Amniotic epithelial cell (primary cell): ENCODE measurements at regions not wholly inside any gene's neighbourhood (a gene's known extent, or its start where the extent isn't known, plus 50 kb on each side); places are given as distances from the start of the nearest gene placed in this dataset.
"Not testable (repeated sequence)": the region's sequence is repeated elsewhere in the genome, so short reads cannot be mapped to it uniquely, and the experiment has no call there.

ENCODE experiments used
- DNase-seq: peaks from one replicate; pipeline ENCODE4 v3.0.0-alpha.2; 2010; ENCODE audit warnings: low read depth

DNA sequence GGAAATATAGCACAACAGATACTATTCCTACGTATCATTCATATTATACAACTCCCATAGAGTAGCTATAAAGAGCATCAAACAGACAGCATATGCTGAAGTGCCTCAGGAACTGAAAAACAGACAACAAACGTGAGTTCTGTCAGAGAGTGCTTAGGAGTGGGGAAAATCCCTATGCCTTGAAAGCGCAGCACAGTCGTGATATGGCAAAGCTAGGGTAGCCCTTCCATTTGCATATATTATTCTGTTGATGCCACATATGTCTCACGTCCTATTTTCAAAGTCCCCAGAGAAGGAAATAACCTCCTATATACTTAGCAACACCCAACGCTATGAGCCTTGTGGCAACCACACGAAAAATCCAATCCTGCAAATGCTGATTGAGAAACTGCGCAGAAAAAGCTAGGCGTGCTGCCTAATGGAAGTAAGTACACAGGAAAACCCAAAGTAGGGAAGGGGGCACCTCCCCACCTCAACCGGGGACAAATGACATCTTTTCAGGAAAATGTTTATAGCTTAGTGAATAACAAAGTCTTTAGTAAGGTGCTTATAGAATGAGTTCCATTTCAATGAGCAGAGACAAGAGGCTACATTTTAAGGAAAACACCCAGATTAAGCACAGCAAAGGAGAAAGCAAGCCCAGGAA lies 105.1 kb downstream of the MED10 start:
- no peak for DNase-seq

DNA sequence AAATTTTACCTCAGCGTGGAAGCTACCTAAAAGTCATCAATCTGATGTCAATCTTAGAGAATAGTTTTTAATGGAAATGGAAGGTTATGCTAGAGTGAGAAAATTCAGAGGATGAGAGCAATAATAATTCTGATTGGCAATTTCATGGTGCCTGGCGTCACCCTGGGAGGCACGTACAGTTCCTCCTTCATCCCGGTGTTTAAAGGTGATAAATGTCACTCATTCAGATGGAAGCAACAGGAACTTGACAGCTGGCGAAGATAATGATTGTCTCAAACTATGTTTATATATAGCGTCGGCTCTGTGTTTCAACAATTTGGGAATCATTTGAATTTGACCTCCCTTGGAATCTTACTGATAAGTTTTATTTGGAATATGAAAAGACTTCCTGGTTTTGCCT lies 108.4 kb downstream of the MED10 start:
- no peak for DNase-seq

DNA sequence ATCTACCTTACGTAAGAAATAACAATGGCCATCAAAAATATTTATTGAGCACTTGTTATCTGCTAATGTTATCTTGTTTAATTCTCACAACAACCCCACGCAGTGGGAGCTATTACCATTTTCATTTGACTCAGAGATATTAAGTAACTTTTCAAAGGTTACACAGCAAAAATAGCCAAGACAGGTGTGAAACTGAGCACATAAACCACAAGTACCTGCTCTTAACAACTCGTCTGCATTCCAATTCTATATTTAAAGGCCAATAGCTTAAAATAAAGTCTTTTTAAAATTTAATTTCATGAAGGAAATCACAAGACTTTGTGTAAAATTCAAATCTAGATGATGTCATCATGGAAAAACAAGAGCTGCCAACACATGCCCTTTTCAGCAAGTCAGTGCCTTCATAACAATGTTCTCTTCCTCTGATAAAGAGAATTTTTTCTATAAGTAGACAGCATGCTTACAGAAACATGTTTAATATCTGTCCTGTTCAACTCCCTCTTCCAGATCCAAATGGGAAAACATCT lies 111.6 kb downstream of the MED10 start:
- no peak for DNase-seq

DNA sequence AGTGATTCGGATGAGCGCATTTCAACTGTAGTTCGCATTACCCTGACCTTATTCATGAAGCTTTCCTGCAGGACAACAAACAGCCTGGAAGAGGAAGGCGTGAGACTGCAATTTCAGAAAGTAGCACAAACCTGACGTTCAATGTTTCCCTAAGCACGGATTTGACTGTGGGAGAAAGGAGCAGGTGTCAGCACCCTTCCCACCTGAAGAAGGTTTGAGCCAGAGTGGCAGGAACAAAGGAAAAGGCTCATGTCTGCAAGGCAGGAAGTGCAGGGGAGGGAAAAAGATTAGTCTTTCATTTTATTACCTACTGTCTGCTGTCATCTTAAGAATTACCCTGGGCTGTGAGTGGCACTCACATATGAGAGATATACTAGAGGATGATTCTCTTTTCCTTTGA lies 114.0 kb downstream of the MED10 start:
- no peak for DNase-seq

DNA sequence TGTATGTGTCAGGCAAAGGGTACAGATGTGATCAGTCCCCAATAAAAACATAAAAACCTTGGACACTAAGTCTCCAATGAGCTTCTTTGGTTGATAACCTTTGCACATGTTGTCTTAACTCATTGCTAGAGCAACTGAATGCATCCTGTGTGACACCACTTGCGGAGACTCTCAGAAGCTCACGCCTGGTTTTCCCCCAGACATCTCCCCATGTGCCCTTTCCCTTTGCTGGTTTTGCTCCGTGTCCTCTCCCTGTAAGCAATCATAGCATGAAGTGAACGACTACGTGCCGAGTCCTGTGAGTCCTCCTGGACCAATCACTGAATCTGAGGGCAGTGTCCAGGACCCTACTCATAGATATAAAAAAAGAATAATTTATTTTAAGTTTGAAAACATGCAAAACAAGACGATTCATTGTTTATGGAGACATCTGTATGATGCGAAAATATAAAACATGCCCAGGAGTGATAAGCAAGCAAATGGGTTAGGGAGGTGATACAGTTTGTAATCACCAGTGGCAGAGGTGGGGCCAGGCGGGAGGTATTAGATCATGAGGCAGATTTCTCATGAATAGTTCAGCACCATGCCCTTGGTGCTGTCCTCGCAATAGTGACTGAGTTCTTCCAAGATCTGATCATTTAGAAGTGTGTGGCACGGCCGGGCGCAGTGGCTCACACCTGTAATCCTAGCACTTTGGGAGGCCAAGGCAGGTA lies 115.5 kb downstream of the MED10 start:
- no peak for DNase-seq

DNA sequence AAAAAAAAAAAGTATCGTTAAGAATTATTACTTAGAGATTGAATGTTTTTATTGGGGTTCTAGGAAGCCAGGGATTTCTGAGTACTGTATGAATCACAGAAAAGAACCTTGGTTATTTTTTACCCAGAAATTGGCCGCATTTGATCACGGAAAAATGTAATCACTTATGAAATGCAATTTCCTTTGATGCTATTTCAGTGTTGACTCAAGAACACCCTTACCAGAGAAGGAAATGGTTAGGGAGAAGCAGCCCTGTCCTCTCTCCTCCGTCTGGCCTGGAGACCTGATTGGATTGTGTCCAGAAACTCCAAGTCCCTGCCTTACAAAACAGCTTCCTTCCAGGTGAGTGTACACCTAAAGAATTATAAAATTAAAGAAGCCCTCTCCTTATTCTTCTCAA lies 116.7 kb downstream of the MED10 start:
- DNase-seq: no peak

DNA sequence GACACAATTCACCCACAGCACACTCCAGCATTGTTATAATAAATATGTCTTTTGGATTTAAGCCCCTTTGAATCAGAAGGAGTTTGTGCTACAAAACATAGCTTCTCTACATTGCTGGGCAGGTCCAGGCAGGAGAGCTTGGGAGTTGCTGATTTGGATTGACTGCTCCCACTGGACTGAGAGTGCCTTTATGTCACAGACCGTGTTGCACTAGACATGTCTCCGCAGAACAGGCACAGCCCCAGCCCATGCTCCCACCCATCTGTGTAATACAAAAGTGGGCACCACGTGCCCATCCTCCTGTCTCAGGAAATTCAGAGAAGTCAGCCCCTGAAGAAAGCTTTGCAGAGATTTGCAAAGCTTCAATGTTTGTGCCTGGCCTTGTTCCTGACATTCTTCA lies 117.1 kb downstream of the MED10 start:
- no peak for DNase-seq

DNA sequence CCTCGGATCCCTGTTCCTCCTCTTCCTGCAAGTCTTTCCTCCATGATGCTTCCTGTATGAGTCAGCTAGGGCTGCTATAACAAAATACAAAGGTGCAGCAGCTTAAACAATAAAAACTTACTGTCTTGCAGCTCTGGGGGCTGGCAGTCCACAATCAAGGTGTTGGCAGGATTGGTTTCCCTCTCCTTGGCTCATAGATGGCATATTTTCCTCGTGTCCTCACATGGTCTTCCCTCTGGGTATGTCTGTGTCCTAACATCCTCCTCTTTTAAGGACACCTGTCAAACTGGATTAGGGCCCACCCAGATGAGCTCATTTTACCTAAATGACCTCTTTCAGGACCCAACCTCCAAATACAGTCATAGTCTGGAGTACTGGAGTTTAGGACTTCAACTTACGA lies 117.5 kb downstream of the MED10 start:
- no peak for DNase-seq

DNA sequence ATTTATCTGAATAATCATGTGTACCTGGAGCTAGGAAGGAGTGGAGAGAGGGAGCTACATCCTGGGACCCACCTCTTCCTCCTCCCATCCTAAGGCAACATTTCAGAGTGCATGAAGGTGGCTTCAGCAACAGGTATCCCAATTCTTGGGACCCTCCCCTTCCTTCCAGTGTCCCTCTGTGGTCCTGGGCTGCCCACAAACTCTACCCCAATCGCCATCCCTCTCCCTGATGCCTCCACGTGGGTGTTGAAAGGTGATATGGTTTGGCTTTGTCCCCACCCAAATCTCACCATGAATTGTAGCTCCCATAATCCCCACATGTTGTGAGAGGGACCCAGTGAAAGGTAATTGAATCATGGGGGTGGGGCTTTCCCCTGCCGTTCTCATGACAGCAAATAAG lies 121.4 kb downstream of the MED10 start:
- DNase-seq: no peak

DNA sequence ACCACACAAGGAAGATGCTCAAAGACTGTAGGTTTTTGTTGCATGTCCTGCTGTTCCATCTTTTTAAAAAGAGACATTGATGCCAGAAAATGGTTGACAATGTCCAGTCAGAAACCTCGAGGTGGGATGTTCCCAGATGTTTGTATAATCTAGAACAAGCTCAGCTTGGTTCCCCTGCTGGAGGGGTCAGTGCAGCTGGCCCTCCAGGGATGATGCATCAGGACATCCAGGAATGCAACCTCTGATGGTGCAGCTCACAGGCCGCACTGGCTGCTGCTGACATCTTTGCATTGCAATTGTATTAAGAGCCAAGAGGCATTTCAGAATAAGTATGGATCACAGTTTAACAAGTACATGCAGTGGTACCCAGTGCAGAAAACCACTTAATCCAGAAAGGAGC lies 122.4 kb downstream of the MED10 start:
- DNase-seq: no peak

DNA sequence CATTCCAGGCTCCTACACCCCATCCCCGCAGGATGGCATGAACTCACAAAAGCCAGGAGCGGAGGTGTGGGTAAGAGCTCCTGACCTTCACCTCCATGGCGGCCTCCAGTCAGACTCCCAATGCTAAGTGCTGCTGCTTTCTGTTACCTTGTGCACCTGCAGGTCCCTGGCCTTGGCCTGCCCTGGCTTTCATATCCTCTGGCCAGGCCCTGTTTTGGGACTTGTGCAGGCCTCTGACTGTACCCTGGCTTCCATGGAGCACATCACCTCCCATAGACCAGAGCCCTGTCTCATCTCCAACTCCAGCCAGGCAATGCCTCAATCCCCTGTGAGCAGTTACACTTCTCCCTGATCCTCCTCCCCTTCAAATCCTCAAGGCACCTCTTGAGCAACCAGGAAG lies 124.5 kb downstream of the MED10 start:
- no peak for DNase-seq

DNA sequence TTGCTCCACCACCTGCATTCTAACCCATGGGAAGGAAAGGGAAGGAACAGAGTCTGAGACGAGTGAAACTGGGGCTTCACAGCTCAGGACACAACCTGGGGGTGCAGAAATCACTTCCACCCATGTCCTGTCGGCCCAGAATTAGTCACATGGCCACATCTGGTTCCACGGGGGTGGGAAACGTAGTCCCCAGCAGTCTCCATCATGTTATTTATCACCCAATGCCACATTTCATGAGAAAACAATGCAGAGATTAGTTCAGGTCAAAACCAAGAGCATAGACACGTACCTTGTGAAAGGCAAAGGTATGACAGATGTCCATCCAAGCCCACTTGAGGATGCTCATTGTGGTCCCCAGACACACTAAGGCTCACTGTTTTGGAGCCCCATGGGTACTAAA lies 125.1 kb downstream of the MED10 start:
- no peak for DNase-seq

DNA sequence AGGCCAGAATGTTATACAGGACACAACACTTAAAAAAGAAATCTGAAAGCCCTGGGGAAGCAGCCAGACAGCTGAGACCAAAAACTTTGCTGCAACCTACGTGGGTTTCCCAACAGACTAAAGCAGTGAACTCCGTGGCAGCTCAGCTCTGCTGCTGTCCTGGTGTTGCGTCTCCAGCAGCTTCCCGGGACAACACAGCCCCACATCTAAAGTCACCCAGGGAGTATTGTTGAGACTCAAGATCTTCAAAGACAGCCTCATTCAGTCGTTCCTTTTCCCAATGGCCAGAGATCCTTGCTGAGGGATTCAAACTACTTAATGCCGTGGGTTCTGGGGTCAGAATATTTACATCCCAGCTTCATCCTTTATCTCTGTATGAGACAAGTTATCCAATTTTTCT lies 125.8 kb downstream of the MED10 start:
- DNase-seq: no peak

DNA sequence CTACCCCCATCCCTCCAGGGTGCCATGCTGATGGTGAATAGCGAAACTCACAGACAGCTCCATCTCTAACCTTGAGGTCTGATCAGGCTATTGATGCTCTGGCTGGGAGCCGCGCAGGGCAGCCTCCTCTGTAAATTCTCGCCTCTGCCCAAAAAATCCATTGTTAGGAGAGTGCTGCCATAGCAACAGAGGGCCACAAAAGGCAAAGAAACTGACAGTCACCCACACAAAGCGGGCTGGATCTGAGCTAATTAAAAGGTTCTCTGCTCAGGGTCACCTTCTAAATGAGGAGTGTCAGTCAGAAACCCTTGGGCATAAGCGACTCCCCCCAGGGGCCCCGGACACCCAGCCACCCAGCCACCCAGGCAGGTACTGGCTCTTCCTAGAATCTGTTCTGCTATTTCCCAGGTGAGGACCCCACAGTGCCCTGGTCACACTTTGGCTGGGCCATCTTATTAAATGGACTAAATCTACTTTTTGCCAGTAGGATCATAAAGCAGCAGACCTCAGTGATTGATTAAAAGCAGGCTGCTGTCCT lies 126.7 kb downstream of the MED10 start:
- DNase-seq: no peak

DNA sequence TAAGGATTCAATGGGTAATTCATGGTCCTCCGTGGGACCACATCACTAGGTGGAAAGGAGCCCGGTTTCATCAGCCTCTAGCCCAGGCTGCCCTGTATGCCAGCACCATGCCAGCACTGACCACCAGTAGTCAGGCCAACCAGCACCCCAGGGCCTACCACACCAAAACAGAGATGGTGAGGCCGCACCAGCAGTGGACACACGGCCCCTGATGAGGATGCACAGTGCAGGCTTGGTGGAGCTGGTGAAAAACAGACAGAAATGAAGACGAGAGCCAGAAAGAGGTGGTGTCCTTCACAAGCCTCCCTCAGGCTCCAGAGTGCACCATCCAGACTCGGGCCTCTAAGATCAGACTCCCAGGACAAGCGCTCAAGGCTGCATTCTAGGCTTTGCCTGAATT lies 128.2 kb downstream of the MED10 start:
- no peak for DNase-seq

DNA sequence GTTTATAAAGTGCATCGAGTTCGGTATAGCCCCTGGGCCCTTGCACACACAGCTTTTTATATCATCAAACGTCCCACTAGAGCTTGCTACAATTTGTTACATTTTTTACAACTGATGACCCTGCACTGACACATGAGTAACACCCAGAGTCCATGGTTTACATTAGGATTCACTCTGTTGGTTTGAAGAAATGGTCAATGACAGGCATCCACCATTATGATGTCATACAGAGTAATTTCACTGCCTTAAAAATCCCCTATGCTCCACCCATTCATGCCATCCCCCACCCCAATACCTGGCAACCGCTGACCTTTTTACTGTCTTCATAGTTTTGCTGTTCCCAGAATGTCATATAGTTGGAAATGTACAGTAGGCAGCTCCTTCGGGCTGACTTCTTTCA lies 130.2 kb downstream of the MED10 start:
- DNase-seq: no peak

DNA sequence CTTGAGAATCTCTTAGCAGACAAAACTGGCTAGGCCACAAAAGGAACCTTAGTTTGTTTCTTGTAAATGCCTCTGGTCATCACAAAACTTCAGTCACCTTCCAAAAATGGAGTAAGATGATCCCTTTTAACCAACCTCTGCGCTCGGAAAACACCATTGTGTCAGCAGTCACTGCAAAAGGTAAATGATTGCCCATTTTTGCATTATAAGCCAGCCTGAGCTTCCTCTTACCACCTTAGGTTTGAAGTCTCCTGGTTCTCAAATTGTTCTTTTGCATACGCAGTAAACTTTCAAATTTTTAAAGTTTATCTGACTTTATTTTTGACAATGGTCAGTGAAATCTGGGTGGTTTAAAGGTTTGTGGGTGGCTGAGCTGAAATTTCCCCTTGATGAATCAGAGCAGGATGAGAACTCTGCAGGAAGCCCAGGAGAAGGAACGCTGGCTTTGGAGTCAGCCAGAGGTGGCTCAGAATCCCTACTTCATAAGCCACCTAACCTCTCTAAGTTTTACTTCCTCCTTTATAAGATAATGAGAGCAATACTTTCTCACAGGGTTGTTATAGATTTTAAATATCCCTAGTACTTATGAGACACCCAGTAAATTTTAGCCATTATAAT lies 131.4 kb downstream of the MED10 start:
- DNase-seq: no peak

DNA sequence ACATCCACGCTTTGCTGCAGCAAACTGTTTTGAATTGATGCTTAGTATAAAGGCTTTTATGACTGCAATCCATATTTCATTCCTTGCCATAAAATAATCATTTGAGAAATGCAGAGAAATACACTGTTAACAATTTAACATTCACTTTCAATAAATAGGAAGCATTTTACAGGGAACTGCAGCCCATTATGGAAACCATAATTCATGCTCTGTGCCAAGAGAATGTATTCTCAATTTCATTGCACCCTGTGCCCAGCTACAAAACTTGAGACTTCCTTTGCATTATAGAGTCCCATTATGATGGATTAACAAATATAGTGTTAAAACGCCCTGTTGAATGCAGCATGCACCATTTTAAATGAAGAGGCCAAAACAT lies 134.0 kb downstream of the MED10 start:
- DNase-seq: no peak

DNA sequence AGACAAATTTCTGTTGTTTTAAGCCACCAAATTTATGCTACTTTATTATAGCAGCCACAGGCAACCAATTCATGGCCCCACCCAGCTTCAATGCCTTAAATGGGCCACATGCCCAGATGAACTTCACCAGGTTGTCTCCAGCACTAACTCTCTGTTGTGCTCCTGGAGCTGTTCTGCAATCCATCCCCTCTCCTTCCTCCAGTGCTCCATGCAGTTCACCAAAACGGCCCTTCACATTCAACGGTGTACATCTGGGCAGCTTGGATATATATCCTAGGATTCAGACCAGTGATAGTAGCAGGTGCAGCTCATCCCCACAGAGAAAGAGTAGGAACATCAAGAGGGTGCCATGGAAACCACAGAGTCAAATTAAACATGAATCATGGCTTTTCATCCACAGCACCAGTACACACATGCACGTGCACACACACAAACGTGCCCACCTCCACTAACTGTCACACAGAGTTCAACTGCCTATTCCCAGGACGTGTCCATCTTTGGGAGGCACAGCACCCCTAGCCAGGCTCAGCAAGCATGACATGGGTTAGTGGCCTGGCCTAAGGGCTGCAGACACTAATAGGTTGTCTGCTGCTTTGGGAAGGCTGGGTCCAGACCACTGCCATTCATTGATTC lies 134.5 kb downstream of the MED10 start:
- DNase-seq: no peak

DNA sequence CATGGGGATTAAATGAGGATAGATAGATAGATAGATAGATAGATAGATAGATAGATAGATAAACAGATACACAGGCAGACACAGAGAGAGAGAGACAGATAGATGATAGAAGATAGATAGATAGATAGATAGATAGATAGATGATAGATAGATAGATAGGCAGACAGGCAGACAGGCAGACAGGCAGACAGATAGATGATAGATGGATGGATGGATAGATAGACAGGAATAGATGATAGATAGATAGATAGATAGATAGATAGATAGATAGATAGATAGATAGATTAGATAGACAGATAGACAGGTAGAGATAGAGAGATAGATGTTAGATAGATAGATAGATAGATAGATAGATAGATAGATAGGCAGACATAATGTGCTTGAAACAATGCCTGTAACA lies 137.3 kb downstream of the MED10 start:
- DNase-seq: not testable (repeated sequence)

DNA sequence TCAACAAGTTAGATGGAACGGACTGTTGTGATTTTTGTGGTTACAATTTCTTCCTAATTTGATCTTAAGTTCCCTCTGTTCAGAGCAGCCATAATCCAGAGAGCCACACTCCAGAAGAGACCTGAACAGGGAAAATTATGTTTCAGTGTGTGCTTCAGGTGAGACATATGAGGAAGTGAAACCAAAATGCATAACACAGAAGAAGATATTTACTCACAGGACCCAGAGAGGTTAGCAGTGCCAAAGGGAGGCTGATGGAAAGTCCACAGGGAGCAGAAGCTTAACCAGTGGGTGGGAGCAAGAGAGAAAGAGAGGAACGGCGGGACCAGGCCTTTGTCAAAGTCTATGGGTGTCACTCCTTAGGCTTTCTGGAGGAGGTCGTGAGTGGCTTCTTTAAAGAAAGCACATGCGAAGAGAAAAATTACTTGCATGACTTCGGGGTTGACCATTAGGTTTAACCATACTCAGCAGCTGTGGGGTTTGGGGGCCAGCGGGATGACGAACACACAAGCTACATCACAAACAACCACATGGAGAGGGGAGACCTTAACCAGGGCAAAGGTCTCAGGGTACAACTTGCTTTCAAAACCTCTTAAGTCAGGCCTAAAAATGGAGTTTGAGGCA lies 141.4 kb downstream of the MED10 start:
- no peak for DNase-seq

DNA sequence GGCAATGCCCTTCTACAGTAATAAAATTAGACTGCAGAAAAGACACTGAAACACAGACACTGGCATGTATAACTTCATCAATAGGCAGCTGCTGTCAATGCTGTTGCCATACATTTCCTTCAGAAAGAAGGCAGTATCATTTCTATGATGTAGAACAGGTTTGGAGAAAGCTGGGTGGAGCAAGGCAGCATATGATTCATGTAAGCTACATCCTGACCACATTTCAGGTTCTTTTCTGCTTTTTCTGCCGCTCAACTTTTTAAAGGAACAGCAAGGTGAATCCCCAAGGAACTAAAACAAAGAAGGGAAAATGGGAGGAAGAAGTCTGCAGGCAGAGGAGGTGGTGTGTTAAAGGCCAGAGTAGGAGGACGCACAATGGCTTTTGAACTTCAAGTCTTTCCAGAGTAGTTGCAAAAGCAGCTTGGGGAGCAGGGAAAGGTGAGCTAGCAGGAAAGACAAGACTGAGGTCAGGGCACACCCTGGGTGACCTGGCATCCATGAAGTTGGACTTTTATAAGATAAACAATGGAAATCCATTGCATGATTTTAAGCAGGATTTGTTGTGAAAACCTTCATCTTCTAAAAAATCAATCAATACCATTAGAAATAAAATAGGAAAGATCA lies 142.1 kb downstream of the MED10 start:
- DNase-seq: no peak
